HepG2 (cell line): ENCODE measurements at regions not wholly inside any gene's neighbourhood (a gene's known extent, or its start where the extent isn't known, plus 50 kb on each side); places are given as distances from the start of the nearest gene placed in this dataset.
A peak's percentile ranks its signal among the peaks of the same experiment; 100 is the strongest.

Source experiments
- AHDC1 ChIP-seq: sonication (generic); formaldehyde crosslinking; IDR thresholded peaks from 2 replicates; pipeline ENCODE4 v1.5.1; 2020; ENCODE audit warnings: mild to moderate bottlenecking, missing genetic modification reagents, borderline replicate concordance
- ATF7-NPFF ChIP-seq: sonication (generic); formaldehyde crosslinking; IDR thresholded peaks from 2 replicates; pipeline ENCODE4 v1.8.1; 2023; ENCODE audit warnings: mild to moderate bottlenecking, low read depth, missing genetic modification reagents, moderate library complexity
- GMEB1 ChIP-seq: sonication (generic); formaldehyde crosslinking; IDR thresholded peaks from 2 replicates; pipeline ENCODE4 v1.5.1; 2020; ENCODE audit warnings: missing genetic modification reagents, mild to moderate bottlenecking, borderline replicate concordance
- KLF15 ChIP-seq: sonication (generic); formaldehyde crosslinking; IDR thresholded peaks from 2 replicates; pipeline ENCODE4 v1.8.1; 2023; ENCODE audit warnings: borderline replicate concordance, mild to moderate bottlenecking, inconsistent platforms, missing genetic modification reagents, mixed read lengths
- MAZ ChIP-seq, 2 experiments: sonication (generic) in 1 of 2; formaldehyde crosslinking in 1 of 2; IDR thresholded peaks; 2 replicates each; pipeline versions ENCODE4 v1.5.0 to v1.6.1; 2012 to 2020; ENCODE audit warnings: low read depth in 2 of 2, mild to moderate bottlenecking in 2 of 2, borderline replicate concordance in 1 of 2, improper control_type of control experiment in 1 of 2, low read length in 1 of 2, missing genetic modification reagents in 1 of 2, moderate library complexity in 1 of 2
- POGZ ChIP-seq: sonication (generic); formaldehyde crosslinking; IDR thresholded peaks from 2 replicates; pipeline ENCODE4 v1.4.0; 2020; ENCODE audit warnings: mild to moderate bottlenecking, missing genetic modification reagents
- ZFX ChIP-seq: sonication (generic); formaldehyde crosslinking; IDR thresholded peaks from 2 replicates; pipeline ENCODE4 v1.4.0; 2020; ENCODE audit warnings: mild to moderate bottlenecking, low read depth, missing genetic modification reagents, moderate library complexity
- ZNF10 ChIP-seq: sonication (generic); formaldehyde crosslinking; IDR thresholded peaks from 2 replicates; pipeline ENCODE4 v1.4.0; 2020; ENCODE audit warnings: mild to moderate bottlenecking, low read depth, missing genetic modification reagents, borderline replicate concordance
- ZNF646 ChIP-seq: sonication (generic); formaldehyde crosslinking; IDR thresholded peaks from 2 replicates; pipeline ENCODE4 v1.9.0; 2021; ENCODE audit warnings: mild to moderate bottlenecking, missing genetic modification reagents
- ZNF816 ChIP-seq: sonication (generic); formaldehyde crosslinking; IDR thresholded peaks from 2 replicates; pipeline ENCODE4 v1.8.0; 2022; ENCODE audit warnings: missing genetic modification reagents, mild to moderate bottlenecking, borderline replicate concordance
- ZSCAN31 ChIP-seq: sonication (generic); formaldehyde crosslinking; IDR thresholded peaks from 2 replicates; pipeline ENCODE4 v1.5.0; 2020; ENCODE audit warnings: low read depth, mild to moderate bottlenecking, missing genetic modification reagents

GRCh38 chr1:94713472-94714141 lies 106.5 kb upstream of the SLC44A3 start (continued):
- no peak for TF ChIP-seq GMEB1 (CRISPR knock-in tag)
- TF ChIP-seq MAZ (IDR thresholded peaks at IDR 0.05; ENCODE audit: borderline replicate concordance, low read depth, low read length), result peak; percentile 43; the same call in 1 of the 2 replicates
- TF ChIP-seq MAZ (CRISPR knock-in tag; IDR thresholded peaks at IDR 0.05; ENCODE audit: low read depth), result no peak
- peak; percentile 87; the same call in 1 of the 2 replicates for TF ChIP-seq ZNF816 (CRISPR knock-in tag)
- peak; percentile 88 for TF ChIP-seq POGZ (CRISPR knock-in tag)
- TF ChIP-seq ZNF646 (CRISPR knock-in tag), result no peak
- peak; percentile 56; the same call in 1 of the 2 replicates for TF ChIP-seq AHDC1 (CRISPR knock-in tag)
- no peak for TF ChIP-seq ZSCAN31 (CRISPR knock-in tag)
- TF ChIP-seq ATF7-NPFF (CRISPR knock-in tag), result no peak
- TF ChIP-seq ZFX (CRISPR knock-in tag), result peak; percentile 39; the same call in 1 of the 2 replicates
- no peak for TF ChIP-seq KLF15 (CRISPR knock-in tag)
- no peak for TF ChIP-seq ZNF10 (CRISPR knock-in tag)
